AG10803 (cell line): ENCODE measurements at regions not wholly inside any gene's neighbourhood (a gene's known extent, or its start where the extent isn't known, plus 50 kb on each side); places are given as distances from the start of the nearest gene placed in this dataset.
A peak's percentile ranks its signal among the peaks of the same experiment; 100 is the strongest.

Source experiments
- DNase-seq: peaks from one replicate; pipeline ENCODE4 v3.0.0; 2010; ENCODE audit warnings: low read depth
- H3K4me3 ChIP-seq: 2 replicates; pipeline ENCODE4 v1.5.1; 2011; ENCODE audit warnings: mild to moderate bottlenecking, low read length, control low read depth
- CTCF ChIP-seq: conservative IDR thresholded peaks from 2 replicates; pipeline ENCODE4 v1.5.1; 2011; ENCODE audit warnings: mild to moderate bottlenecking, low read length, control low read depth, inconsistent platforms

GRCh38 chr4:14117575-14118238 is 490.2 kb upstream of the BOD1L1 start:
- H3K4me3 ChIP-seq = no peak overlapping the region
- TF ChIP-seq CTCF = no peak
- DNase-seq = no peak

GRCh38 chr4:14124816-14125215 is 497.3 kb upstream of the BOD1L1 start:
- DNase-seq = no peak
- no peak for TF ChIP-seq CTCF
- no peak overlapping the region for H3K4me3 ChIP-seq

DNA sequence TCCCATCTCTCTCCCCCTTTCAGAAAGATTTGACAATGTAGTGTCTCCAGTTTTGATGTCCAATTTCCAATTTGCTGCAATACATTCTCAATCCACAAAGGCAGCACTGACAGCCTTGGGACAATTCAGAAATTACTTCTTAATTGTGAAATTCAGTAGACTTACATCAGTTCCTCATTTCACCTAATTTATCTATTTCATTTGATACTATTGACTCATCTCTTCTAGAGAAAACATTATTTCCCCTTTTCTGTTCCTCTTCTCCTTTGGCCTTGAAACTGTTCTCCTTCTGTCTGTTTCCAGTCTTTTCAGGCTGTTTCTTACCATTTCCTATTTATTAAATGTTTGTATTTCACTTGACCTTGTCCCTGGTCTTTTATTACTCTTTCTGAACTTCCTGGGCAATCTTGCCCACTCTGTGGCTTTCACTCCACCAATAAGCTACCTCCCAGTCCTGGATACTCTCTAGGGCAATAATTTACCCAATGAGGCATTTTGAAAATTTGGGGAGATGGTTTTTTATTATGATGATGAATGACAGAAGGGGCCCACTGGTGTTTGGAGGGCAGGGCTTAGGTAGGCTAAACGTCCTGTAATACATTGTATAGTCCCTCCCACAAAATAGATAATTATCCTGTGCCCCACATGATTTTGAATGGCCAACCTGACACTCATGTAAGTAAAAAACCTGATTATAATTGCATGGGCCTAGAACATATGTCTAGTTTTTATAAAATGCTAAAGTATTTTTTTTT is 498.0 kb upstream of the BOD1L1 start:
- no peak for DNase-seq
- H3K4me3 ChIP-seq = no peak overlapping the region
- no peak for TF ChIP-seq CTCF

DNA sequence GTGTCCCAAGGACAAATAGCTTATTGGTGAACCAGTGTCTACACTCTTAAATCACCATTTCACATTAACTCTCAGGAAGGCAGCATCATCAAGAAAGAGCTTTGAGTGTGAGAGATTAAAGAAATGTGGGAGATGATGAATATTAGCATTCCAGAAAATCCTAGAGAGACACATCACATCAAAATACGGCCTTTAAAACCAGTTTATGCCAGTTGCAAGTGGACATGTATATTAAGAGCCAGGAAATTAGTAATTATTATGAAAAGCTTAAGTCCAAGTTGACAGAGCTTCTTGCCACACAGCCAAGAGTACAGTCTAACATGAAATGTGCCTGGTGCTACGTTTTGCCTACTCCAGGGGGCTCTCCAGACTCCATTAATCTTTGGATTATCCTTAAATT is 503.0 kb upstream of the BOD1L1 start:
- no peak for TF ChIP-seq CTCF
- no peak overlapping the region for H3K4me3 ChIP-seq
- DNase-seq = peak; percentile 61

- TF ChIP-seq CTCF = no peak
- H3K4me3 ChIP-seq = no peak overlapping the region
- no peak for DNase-seq
Measured at GRCh38 chr4:14131335-14131734, 503.8 kb upstream of the BOD1L1 start.

DNA sequence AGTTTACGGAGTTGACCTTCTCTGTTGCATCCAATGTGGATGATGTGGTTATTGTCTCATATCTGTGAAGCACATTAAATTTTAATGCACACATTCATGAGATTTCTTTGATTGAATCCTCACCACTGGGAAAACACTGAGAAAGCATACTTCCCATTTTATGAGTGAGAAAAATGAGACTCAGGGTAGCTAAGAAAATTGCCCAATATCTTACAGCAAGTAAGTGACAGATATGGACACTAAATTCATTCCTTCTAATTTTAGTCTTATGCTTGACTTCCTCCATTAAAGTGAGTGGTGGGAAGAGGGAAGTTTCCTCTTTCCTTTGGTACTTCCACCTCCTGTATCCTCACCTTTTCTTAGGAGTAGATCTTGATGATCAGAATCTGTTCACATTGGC is 504.8 kb upstream of the BOD1L1 start:
- H3K4me3 ChIP-seq = no peak overlapping the region
- DNase-seq = no peak
- TF ChIP-seq CTCF = no peak

DNA sequence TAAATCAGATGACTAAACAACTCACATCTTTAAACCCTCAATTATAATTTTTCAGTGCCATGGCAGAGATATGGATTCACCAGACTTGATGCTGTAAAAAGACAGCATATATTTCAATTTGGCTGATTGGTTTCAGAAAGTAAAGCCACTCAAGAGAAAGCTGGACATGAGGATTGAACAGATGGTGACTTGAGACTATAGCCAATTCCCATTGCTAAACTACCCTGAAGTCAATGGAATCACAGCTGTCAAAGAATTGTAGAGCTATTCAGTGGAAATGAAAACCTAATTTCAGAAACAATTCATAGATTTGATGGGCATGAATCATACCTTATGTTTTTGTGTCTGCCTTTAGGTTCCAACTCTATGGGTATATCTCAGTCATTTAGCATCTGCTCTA is 510.6 kb upstream of the BOD1L1 start:
- no peak for DNase-seq
- no peak overlapping the region for H3K4me3 ChIP-seq
- TF ChIP-seq CTCF = no peak
